ENCODE measurements at regions not wholly inside any gene's neighbourhood (a gene's known extent, or its start where the extent isn't known, plus 50 kb on each side); places are given as distances from the start of the nearest gene placed in this dataset.

DNA sequence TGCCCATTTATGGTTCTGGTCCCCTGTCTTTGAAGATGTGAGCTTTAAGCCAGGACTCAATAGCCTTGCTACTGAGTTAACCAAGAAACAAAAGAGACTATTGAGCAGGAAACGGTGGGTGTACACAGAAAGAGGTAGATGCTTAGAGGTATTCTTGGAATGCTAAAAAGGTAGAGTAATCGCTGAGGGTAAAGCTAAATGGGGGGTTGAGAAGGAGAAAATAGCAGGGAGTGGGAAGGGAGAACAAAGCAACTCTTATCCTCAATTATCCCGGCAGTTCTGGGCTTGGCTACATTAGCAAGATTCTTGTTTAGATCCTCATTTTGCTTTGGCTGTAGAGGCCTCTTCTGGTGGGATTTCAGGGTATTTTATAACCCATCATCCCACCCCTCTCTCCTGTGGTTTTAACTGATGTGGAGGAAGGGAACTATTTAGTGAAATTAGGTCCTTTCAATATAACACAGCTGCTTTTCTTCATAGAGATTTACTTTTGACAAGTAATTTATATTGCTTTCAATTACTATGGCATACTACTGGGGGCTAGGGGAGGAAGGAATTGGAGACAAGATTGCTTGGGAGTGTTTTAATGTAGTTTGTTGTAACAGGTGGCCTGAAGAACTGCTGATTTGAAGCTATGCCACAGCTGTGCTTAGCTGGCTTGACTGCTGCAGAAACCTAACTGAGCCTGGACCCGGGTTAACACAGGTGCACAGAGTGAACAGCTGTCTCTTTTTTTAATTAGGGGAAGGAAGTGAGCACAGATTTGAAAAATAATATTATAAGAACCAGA lies 234.3 kb upstream of the CCDC54 start:
- TF ChIP-seq, protein P1, sequence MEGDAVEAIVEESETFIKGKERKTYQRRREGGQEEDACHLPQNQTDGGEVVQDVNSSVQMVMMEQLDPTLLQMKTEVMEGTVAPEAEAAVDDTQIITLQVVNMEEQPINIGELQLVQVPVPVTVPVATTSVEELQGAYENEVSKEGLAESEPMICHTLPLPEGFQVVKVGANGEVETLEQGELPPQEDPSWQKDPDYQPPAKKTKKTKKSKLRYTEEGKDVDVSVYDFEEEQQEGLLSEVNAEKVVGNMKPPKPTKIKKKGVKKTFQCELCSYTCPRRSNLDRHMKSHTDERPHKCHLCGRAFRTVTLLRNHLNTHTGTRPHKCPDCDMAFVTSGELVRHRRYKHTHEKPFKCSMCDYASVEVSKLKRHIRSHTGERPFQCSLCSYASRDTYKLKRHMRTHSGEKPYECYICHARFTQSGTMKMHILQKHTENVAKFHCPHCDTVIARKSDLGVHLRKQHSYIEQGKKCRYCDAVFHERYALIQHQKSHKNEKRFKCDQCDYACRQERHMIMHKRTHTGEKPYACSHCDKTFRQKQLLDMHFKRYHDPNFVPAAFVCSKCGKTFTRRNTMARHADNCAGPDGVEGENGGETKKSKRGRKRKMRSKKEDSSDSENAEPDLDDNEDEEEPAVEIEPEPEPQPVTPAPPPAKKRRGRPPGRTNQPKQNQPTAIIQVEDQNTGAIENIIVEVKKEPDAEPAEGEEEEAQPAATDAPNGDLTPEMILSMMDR (conservative IDR thresholded peaks at IDR 0.05; ENCODE audit: low read length) = no peak
- no peak for TF ChIP-seq EZH2phosphoT487 (IDR thresholded peaks at IDR 0.05; ENCODE audit: borderline replicate concordance)
